ENCODE measurements at regions not wholly inside any gene's neighbourhood (a gene's known extent, or its start where the extent isn't known, plus 50 kb on each side); places are given as distances from the start of the nearest gene placed in this dataset.

GRCh38 chr7:68399991-68400590 lies 1198.2 kb upstream of the AUTS2 start:
- DNase-seq (ENCODE audit: low spot score) = no peak
- intact Hi-C loops (cut with micrococcal nuclease; ENCODE audit: unreplicated experiment) = no loop called here
- POLR2A ChIA-PET (ENCODE audit: low non-redundant PET) = no interaction called here
- TF ChIP-seq CTCF (conservative IDR thresholded peaks at IDR 0.05; ENCODE audit: low read depth, low read length) = no peak
- TF ChIP-seq EZH2 (IDR thresholded peaks at IDR 0.05; ENCODE audit: borderline replicate concordance, low read depth, low read length, poor library complexity, severe bottlenecking) = no peak
- Histone ChIP-seq H3K36me3 (ENCODE audit: insufficient read depth, low read length, poor library complexity, severe bottlenecking) (no peaks in the 10 kb centered on the region), H3K4me3 (ENCODE audit: low read depth, low read length, poor library complexity, severe bottlenecking) (no peak overlapping the region), H3K9me3 (ENCODE audit: low read depth, low read length, poor library complexity, severe bottlenecking) (no peaks in the 10 kb centered on the region), H3K27ac (ENCODE audit: low read depth, low read length, poor library complexity, severe bottlenecking) (no peak overlapping the region), H3K4me1 (ENCODE audit: insufficient read depth, low read length, poor library complexity, severe bottlenecking) (no peaks in the 10 kb centered on the region), H3K27me3 (replicated peaks; ENCODE audit: insufficient read depth, low read depth, low read length, poor library complexity) (no peaks in the 10 kb centered on the region)
- no TSS peak for BruUV-seq (replicated peaks)
- CTCF ChIA-PET = no interaction called here

DNA sequence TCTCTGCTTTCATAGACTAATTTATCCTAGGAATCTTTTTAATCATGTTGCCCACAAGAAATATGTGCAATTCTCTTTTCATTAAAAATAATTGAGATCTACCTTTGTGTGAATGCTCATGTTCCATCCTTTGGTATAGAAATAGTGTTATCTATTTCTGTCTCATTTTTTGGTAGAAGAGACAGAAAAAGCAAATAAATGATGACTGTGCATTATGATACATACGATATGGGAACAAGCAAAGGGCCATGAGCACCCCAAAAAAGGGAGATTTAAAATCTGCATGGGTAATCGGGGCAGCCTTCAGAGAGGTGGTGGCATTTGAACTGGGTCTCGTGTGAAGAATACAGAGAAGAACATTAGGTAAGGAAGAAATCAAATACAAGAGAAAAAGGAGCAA lies 1197.5 kb upstream of the AUTS2 start:
- no peak overlapping the region for H3K4me3 ChIP-seq (ENCODE audit: low read depth, low read length, poor library complexity, severe bottlenecking)
- ChIA-PET POLR2A (ENCODE audit: low non-redundant PET) (no interaction called here), CTCF (no interaction called here)
- no peaks in the 10 kb centered on the region for H3K27me3 ChIP-seq (replicated peaks; ENCODE audit: insufficient read depth, low read depth, low read length, poor library complexity)
- no peak for DNase-seq (ENCODE audit: low spot score)
- intact Hi-C loops (cut with micrococcal nuclease; ENCODE audit: unreplicated experiment) = no loop called here
- no peaks in the 10 kb centered on the region for H3K9me3 ChIP-seq (ENCODE audit: low read depth, low read length, poor library complexity, severe bottlenecking)
- no peaks in the 10 kb centered on the region for H3K4me1 ChIP-seq (ENCODE audit: insufficient read depth, low read length, poor library complexity, severe bottlenecking)
- no peak for TF ChIP-seq CTCF (conservative IDR thresholded peaks at IDR 0.05; ENCODE audit: low read depth, low read length)
- no peak for TF ChIP-seq EZH2 (IDR thresholded peaks at IDR 0.05; ENCODE audit: borderline replicate concordance, low read depth, low read length, poor library complexity, severe bottlenecking)
- no peaks in the 10 kb centered on the region for H3K36me3 ChIP-seq (ENCODE audit: insufficient read depth, low read length, poor library complexity, severe bottlenecking)
- BruUV-seq (replicated peaks) = no TSS peak
- H3K27ac ChIP-seq (ENCODE audit: low read depth, low read length, poor library complexity, severe bottlenecking) = no peak overlapping the region

- ChIA-PET CTCF (no interaction called here), POLR2A (ENCODE audit: low non-redundant PET) (no interaction called here)
- Histone ChIP-seq H3K9me3 (ENCODE audit: low read depth, low read length, poor library complexity, severe bottlenecking) (no peaks in the 10 kb centered on the region), H3K27me3 (replicated peaks; ENCODE audit: insufficient read depth, low read depth, low read length, poor library complexity) (no peaks in the 10 kb centered on the region), H3K4me1 (ENCODE audit: insufficient read depth, low read length, poor library complexity, severe bottlenecking) (no peaks in the 10 kb centered on the region), H3K4me3 (ENCODE audit: low read depth, low read length, poor library complexity, severe bottlenecking) (no peak overlapping the region), H3K36me3 (ENCODE audit: insufficient read depth, low read length, poor library complexity, severe bottlenecking) (no peaks in the 10 kb centered on the region), H3K27ac (ENCODE audit: low read depth, low read length, poor library complexity, severe bottlenecking) (no peak overlapping the region)
- BruUV-seq (replicated peaks) = no TSS peak
- TF ChIP-seq CTCF (conservative IDR thresholded peaks at IDR 0.05; ENCODE audit: low read depth, low read length) (no peak), EZH2 (IDR thresholded peaks at IDR 0.05; ENCODE audit: borderline replicate concordance, low read depth, low read length, poor library complexity, severe bottlenecking) (no peak)
- intact Hi-C loops (cut with micrococcal nuclease; ENCODE audit: unreplicated experiment) = no loop called here
- DNase-seq (ENCODE audit: low spot score) = no peak
Measured at GRCh38 chr7:68401313-68401712, 1197.0 kb upstream of the AUTS2 start.

Measured in A673 (cell line).